ENCODE measurements at regions not wholly inside any gene's neighbourhood (a gene's known extent, or its start where the extent isn't known, plus 50 kb on each side); places are given as distances from the start of the nearest gene placed in this dataset.

- no peak for TF ChIP-seq CTCF (IDR thresholded peaks at IDR 0.05; ENCODE audit: insufficient read depth, low read length, severe bottlenecking)
- no peaks in the 10 kb centered on the region for H3K27me3 ChIP-seq (ENCODE audit: control insufficient read depth, insufficient read depth, low read length)
- H3K36me3 ChIP-seq (ENCODE audit: control insufficient read depth, insufficient read depth, low read length): no peaks in the 10 kb centered on the region
- FAIRE-seq (no peak), DNase-seq (ENCODE audit: low read depth) (no peak)
- H3K4me3 ChIP-seq (ENCODE audit: low read depth, low read length): no peak overlapping the region
Measured at GRCh38 chr18:41617647-41618046, 337.4 kb upstream of the PIK3C3 start.

- no peak overlapping the region for H3K4me3 ChIP-seq (ENCODE audit: low read depth, low read length)
- no peak for TF ChIP-seq CTCF (IDR thresholded peaks at IDR 0.05; ENCODE audit: insufficient read depth, low read length, severe bottlenecking)
- H3K27me3 ChIP-seq (ENCODE audit: control insufficient read depth, insufficient read depth, low read length): no peaks in the 10 kb centered on the region
- DNase-seq (ENCODE audit: low read depth) (no peak), FAIRE-seq (no peak)
- no peaks in the 10 kb centered on the region for H3K36me3 ChIP-seq (ENCODE audit: control insufficient read depth, insufficient read depth, low read length)
Measured at GRCh38 chr18:41613003-41613609, 341.9 kb upstream of the PIK3C3 start.

GRCh38 chr18:41604964-41605363 is 350.1 kb upstream of the PIK3C3 start:
- no peaks in the 10 kb centered on the region for H3K27me3 ChIP-seq (ENCODE audit: control insufficient read depth, insufficient read depth, low read length)
- TF ChIP-seq CTCF (IDR thresholded peaks at IDR 0.05; ENCODE audit: insufficient read depth, low read length, severe bottlenecking): no peak
- FAIRE-seq (no peak), DNase-seq (ENCODE audit: low read depth) (no peak)
- H3K4me3 ChIP-seq (ENCODE audit: low read depth, low read length): no peak overlapping the region
- H3K36me3 ChIP-seq (ENCODE audit: control insufficient read depth, insufficient read depth, low read length): no peaks in the 10 kb centered on the region

- no peaks in the 10 kb centered on the region for H3K36me3 ChIP-seq (ENCODE audit: control insufficient read depth, insufficient read depth, low read length)
- FAIRE-seq: no peak
- no peaks in the 10 kb centered on the region for H3K27me3 ChIP-seq (ENCODE audit: control insufficient read depth, insufficient read depth, low read length)
- no peak for TF ChIP-seq CTCF (IDR thresholded peaks at IDR 0.05; ENCODE audit: insufficient read depth, low read length, severe bottlenecking)
- no peak overlapping the region for H3K4me3 ChIP-seq (ENCODE audit: low read depth, low read length)
- DNase-seq (ENCODE audit: low read depth): no peak
Measured at GRCh38 chr18:41602034-41602433, 353.0 kb upstream of the PIK3C3 start.

GRCh38 chr18:41600693-41601391 is 354.2 kb upstream of the PIK3C3 start:
- TF ChIP-seq CTCF (IDR thresholded peaks at IDR 0.05; ENCODE audit: insufficient read depth, low read length, severe bottlenecking): no peak
- DNase-seq (ENCODE audit: low read depth): no peak
- Histone ChIP-seq H3K27me3 (ENCODE audit: control insufficient read depth, insufficient read depth, low read length) (no peaks in the 10 kb centered on the region), H3K4me3 (ENCODE audit: low read depth, low read length) (no peak overlapping the region), H3K36me3 (ENCODE audit: control insufficient read depth, insufficient read depth, low read length) (no peaks in the 10 kb centered on the region)
- no peak for FAIRE-seq

GRCh38 chr18:41599466-41599865 is 355.6 kb upstream of the PIK3C3 start:
- FAIRE-seq (no peak), DNase-seq (ENCODE audit: low read depth) (no peak)
- Histone ChIP-seq H3K36me3 (ENCODE audit: control insufficient read depth, insufficient read depth, low read length) (no peaks in the 10 kb centered on the region), H3K4me3 (ENCODE audit: low read depth, low read length) (no peak overlapping the region), H3K27me3 (ENCODE audit: control insufficient read depth, insufficient read depth, low read length) (no peaks in the 10 kb centered on the region)
- no peak for TF ChIP-seq CTCF (IDR thresholded peaks at IDR 0.05; ENCODE audit: insufficient read depth, low read length, severe bottlenecking)

All from bronchial epithelial cell (primary cell).